Sigmoid colon (tissue), 6 donors: ENCODE measurements at regions not wholly inside any gene's neighbourhood (a gene's known extent, or its start where the extent isn't known, plus 50 kb on each side); places are given as distances from the start of the nearest gene placed in this dataset.
"Not testable (repeated sequence)": the region's sequence is repeated elsewhere in the genome, so short reads cannot be mapped to it uniquely, and the experiment has no call there.

Experiments
- DNase-seq: peaks from one replicate; pipeline ENCODE4 v3.0.0-alpha.2; 2019
- H3K27ac ChIP-seq, 4 donors: fragments of 200-600 bp; sonication (generic); one replicate each; pipeline ENCODE4 v1.5.1; 2016 to 2019; ENCODE audit warnings: mild to moderate bottlenecking in 1 of 4
- H3K27me3 ChIP-seq, 3 donors: fragments of 200-600 bp; sonication (generic); one replicate each; pipeline ENCODE4 v1.5.1; 2019; ENCODE audit warnings: mild to moderate bottlenecking in 1 of 3
- H3K36me3 ChIP-seq, 4 donors: fragments of 200-600 bp; sonication (generic); one replicate each; pipeline ENCODE4 v1.5.1; 2016 to 2019
- H3K4me1 ChIP-seq, 4 donors: fragments of 200-600 bp; sonication (generic); one replicate each; pipeline ENCODE4 v1.5.1; 2017 to 2019
- H3K4me3 ChIP-seq, 4 donors: fragments of 200-600 bp; sonication (generic); one replicate each; pipeline ENCODE4 v1.5.1; 2017 to 2019; ENCODE audit warnings: mild to moderate bottlenecking in 2 of 4, moderate library complexity in 1 of 4
- H3K9me3 ChIP-seq, 4 donors: fragments of 200-600 bp in 3 of 4; sonication (generic) in 3 of 4; one replicate each; pipeline versions ENCODE4 v1.5.1 to v1.6.1; 2013 to 2019
- EP300 ChIP-seq, 4 donors: sonication (generic); formaldehyde crosslinking; IDR thresholded peaks; one replicate each; pipeline ENCODE4 v1.6.1; 2017; ENCODE audit warnings: antibody characterized with exemption in 4 of 4
- POLR2A ChIP-seq, 2 donors: fragments of 450-650 bp; IDR thresholded peaks; one replicate each; pipeline ENCODE4 v1.6.1; 2016; ENCODE audit warnings: antibody characterized with exemption in 2 of 2, mild to moderate bottlenecking in 2 of 2, moderate library complexity in 2 of 2
- POLR2AphosphoS5 ChIP-seq, 4 donors: sonication (generic); formaldehyde crosslinking; IDR thresholded peaks; one replicate each; pipeline ENCODE4 v1.6.1; 2017; ENCODE audit warnings: antibody characterized with exemption in 4 of 4
- WGBS, 2 donors: extraction: QIAGEN DNeasy Blood & Tissue Kit; methylation state at CpG; one replicate each; pipeline ENCODE4 v1.1.7; 2013; 5-methylcytosine and 5-hydroxymethylcytosine counted together
- intact Hi-C: fragments of 100-400 bp; cut with DNase I; formaldehyde crosslinking; loops from one replicate; pipeline ENCODE4 v1.15.1; 2023
- TF ChIP-seq, protein P1 (sequence below), 4 experiments: fragments of 450-650 bp in 3 of 4; fragments of 200-600 bp in 1 of 4; IDR thresholded peaks; one replicate each; pipeline ENCODE4 v1.5.1; 2016 to 2019; ENCODE audit warnings: antibody characterized with exemption in 4 of 4, mild to moderate bottlenecking in 3 of 4, moderate library complexity in 2 of 4
- donor health status: healthy with polysubstance abuse.
- donor health status: healthy.

DNA sequence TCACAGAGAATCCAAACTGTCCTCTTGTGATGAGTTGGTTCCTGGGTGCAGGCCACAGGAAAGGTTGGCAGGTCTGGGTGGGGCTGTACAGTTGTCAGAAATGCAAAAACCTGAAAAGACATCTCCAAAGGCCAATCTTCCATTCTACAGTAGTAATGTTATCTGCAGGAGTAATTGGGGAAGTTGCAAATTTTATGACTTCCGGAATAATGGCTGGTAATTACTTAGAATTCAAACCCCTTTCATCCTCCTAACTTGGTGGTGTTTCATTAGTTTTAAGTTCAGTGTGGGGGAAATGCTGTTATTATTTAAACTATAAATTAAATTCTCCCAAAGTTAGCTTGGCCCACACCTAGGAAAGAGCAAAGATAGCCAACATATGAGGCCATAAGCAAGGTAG is 64.7 kb upstream of the FAT3 start:
- H3K27ac ChIP-seq: no peak overlapping the region
- DNase-seq: no peak
- intact Hi-C loops: no loop called here
- H3K27me3 ChIP-seq: no peaks in the 10 kb centered on the region
- no peak overlapping the region for H3K4me3 ChIP-seq
- 70 to 84% methylated on average over 1 of the region's 1 CpG for WGBS, 2 donors
- no peaks in the 10 kb centered on the region for H3K36me3 ChIP-seq
- no peaks in the 10 kb centered on the region for H3K9me3 ChIP-seq
- H3K4me1 ChIP-seq: no peaks in the 10 kb centered on the region
- TF ChIP-seq POLR2A (IDR thresholded peaks at IDR 0.05) (no peak), POLR2AphosphoS5 (IDR thresholded peaks at IDR 0.05) (no peak), EP300 (IDR thresholded peaks at IDR 0.05) (no peak)
- TF ChIP-seq, protein P1, sequence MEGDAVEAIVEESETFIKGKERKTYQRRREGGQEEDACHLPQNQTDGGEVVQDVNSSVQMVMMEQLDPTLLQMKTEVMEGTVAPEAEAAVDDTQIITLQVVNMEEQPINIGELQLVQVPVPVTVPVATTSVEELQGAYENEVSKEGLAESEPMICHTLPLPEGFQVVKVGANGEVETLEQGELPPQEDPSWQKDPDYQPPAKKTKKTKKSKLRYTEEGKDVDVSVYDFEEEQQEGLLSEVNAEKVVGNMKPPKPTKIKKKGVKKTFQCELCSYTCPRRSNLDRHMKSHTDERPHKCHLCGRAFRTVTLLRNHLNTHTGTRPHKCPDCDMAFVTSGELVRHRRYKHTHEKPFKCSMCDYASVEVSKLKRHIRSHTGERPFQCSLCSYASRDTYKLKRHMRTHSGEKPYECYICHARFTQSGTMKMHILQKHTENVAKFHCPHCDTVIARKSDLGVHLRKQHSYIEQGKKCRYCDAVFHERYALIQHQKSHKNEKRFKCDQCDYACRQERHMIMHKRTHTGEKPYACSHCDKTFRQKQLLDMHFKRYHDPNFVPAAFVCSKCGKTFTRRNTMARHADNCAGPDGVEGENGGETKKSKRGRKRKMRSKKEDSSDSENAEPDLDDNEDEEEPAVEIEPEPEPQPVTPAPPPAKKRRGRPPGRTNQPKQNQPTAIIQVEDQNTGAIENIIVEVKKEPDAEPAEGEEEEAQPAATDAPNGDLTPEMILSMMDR (IDR thresholded peaks at IDR 0.05): no peak

DNA sequence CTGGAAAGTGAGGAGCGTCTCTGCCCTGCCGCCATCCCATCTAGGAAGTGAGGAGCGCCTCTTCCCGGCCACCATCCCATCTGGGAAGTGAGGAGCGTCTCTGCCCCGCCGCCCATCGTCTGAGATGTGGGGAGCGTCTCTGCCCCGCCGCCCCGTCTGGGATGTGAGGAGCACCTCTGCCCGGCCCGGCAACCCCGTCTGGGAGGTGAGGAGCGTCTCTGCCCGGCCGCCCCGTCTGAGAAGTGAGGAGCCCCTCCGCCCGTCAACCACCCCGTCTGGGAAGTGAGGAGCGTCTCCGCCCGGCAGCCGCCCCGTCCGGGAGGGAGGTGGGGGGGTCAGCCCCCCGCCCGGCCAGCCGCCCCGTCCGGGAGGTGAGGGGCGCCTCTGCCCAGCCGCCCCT is 67.2 kb upstream of the FAT3 start:
- DNase-seq, H3K27me3 ChIP-seq, H3K27ac ChIP-seq, intact Hi-C loops, H3K4me3 ChIP-seq, H3K9me3 ChIP-seq, H3K36me3 ChIP-seq, H3K4me1 ChIP-seq: not testable (repeated sequence)
- WGBS, 2 donors: 94 to 96% methylated on average over 35 of the region's 35 CpGs

DNA sequence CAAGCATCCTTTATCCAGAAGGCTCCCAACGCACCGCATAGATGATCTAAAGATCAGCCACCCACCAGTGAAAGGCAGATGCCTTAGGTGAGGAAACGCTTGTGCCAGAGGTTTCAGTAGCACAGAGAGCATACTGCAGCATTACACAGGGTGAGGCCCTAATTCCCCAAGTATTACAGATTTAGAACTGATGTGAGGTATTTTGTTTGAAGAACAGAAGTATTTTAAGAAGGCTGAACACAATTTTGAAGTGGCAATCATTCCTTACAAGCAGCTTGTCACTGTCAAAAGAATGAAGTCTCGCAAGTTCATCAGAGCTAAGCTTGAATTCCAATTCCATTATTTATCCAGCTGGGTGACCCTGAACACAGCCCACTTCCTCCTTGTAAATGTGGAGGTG is 70.0 kb upstream of the FAT3 start:
- H3K27me3 ChIP-seq: no peaks in the 10 kb centered on the region
- no peaks in the 10 kb centered on the region for H3K9me3 ChIP-seq
- no peak for DNase-seq
- H3K4me3 ChIP-seq: no peak overlapping the region
- no peaks in the 10 kb centered on the region for H3K36me3 ChIP-seq
- intact Hi-C loops: no loop called here
- H3K4me1 ChIP-seq: no peaks in the 10 kb centered on the region
- H3K27ac ChIP-seq: no peak overlapping the region
- 80 to 83% methylated on average over 4 of the region's 4 CpGs for WGBS, 2 donors
- TF ChIP-seq EP300 (IDR thresholded peaks at IDR 0.05) (no peak), POLR2A (IDR thresholded peaks at IDR 0.05) (no peak), POLR2AphosphoS5 (IDR thresholded peaks at IDR 0.05) (no peak)
- TF ChIP-seq, protein P1 (IDR thresholded peaks at IDR 0.05): no peak

DNA sequence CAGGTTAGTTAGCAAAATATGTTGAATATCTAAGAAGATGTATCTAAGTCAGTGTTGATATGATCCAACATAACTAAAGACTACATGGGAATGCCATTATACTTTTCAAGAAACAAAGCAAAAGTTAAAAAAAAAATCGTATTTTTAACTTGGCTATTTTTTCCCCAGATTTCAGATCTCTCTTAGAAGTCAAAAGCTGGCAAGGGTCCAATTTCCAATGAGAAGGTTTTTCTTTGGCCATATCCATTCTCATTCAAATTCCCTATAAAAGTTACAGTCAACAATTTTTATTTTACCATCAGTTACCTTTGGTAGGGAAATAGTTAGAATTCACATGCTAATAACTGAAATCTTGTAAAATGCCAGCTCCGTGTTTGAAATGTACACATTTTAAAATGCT is 70.5 kb upstream of the FAT3 start:
- WGBS, 2 donors: 60 to 74% methylated on average over 2 of the region's 2 CpGs
- Histone ChIP-seq H3K4me1 (no peaks in the 10 kb centered on the region), H3K27ac (no peak overlapping the region), H3K36me3 (no peaks in the 10 kb centered on the region), H3K4me3 (no peak overlapping the region), H3K9me3 (no peaks in the 10 kb centered on the region), H3K27me3 (no peaks in the 10 kb centered on the region)
- TF ChIP-seq POLR2AphosphoS5 (IDR thresholded peaks at IDR 0.05) (no peak), POLR2A (IDR thresholded peaks at IDR 0.05) (no peak), EP300 (IDR thresholded peaks at IDR 0.05) (no peak)
- TF ChIP-seq, protein P1 (IDR thresholded peaks at IDR 0.05): no peak
- no peak for DNase-seq
- intact Hi-C loops: no loop called here

DNA sequence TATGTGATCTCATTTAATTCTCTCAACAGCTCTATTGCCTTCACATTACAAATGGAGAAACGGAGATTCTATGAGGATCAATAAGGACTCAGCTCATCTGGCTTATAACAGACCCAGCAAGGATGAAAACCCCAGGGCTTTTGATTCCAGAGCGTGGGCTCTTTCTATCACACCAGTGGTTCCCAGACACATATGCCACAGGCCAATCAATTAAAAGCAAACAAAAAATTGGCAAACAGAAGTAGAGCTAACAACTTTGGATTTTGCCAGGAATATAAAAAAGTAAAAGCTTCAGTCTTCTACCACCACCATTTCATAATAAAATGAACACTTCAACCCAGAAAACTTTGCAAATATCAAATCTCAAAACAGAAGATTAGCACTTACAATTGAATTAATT is 71.1 kb upstream of the FAT3 start:
- TF ChIP-seq, protein P1 (IDR thresholded peaks at IDR 0.05): no peak
- TF ChIP-seq POLR2AphosphoS5 (IDR thresholded peaks at IDR 0.05) (no peak), POLR2A (IDR thresholded peaks at IDR 0.05) (no peak), EP300 (IDR thresholded peaks at IDR 0.05) (no peak)
- 68 to 82% methylated on average over 2 of the region's 2 CpGs for WGBS, 2 donors
- H3K27me3 ChIP-seq: no peaks in the 10 kb centered on the region
- H3K9me3 ChIP-seq: no peaks in the 10 kb centered on the region
- DNase-seq: no peak
- H3K36me3 ChIP-seq: no peaks in the 10 kb centered on the region
- no peak overlapping the region for H3K4me3 ChIP-seq
- H3K4me1 ChIP-seq: no peaks in the 10 kb centered on the region
- H3K27ac ChIP-seq: no peak overlapping the region
- intact Hi-C loops: no loop called here
